ENCODE measurements at regions not wholly inside any gene's neighbourhood (a gene's known extent, or its start where the extent isn't known, plus 50 kb on each side); places are given as distances from the start of the nearest gene placed in this dataset.
"Not testable (repeated sequence)": the region's sequence is repeated elsewhere in the genome, so short reads cannot be mapped to it uniquely, and the experiment has no call there.

GRCh38 chr5:102048940-102049339 is 247.1 kb downstream of the SLCO4C1 start:
- DNase-seq (ENCODE audit: low spot score): no peak

GRCh38 chr5:102047073-102047472 is 249.0 kb downstream of the SLCO4C1 start:
- not testable (repeated sequence) for DNase-seq (ENCODE audit: low spot score)

GRCh38 chr5:102040326-102040725 is 255.8 kb downstream of the SLCO4C1 start:
- no peak for DNase-seq (ENCODE audit: low spot score)

- DNase-seq (ENCODE audit: low spot score): no peak
These were observed 259.2 kb downstream of the SLCO4C1 start for GRCh38 chr5:102036927-102037326.

- no peak for DNase-seq (ENCODE audit: low spot score)
These were observed 264.4 kb downstream of the SLCO4C1 start for GRCh38 chr5:102031711-102032110.

GRCh38 chr5:102018690-102019089 is 277.4 kb downstream of the SLCO4C1 start:
- no peak for DNase-seq (ENCODE audit: low spot score)

- DNase-seq (ENCODE audit: low spot score): no peak
These were observed 277.8 kb downstream of the SLCO4C1 start for GRCh38 chr5:102018279-102018678.

- no peak for DNase-seq (ENCODE audit: low spot score)
These were observed 281.7 kb downstream of the SLCO4C1 start for GRCh38 chr5:102014371-102014770.

GRCh38 chr5:102010644-102011043 is 285.4 kb downstream of the SLCO4C1 start:
- DNase-seq (ENCODE audit: low spot score): no peak

- DNase-seq (ENCODE audit: low spot score): no peak
These were observed 298.8 kb downstream of the SLCO4C1 start for GRCh38 chr5:101997235-101997634.

GRCh38 chr5:101995585-101995984 is 300.5 kb downstream of the SLCO4C1 start:
- DNase-seq (ENCODE audit: low spot score): no peak

- no peak for DNase-seq (ENCODE audit: low spot score)
These were observed 304.6 kb downstream of the SLCO4C1 start for GRCh38 chr5:101991486-101991885.

- DNase-seq (ENCODE audit: low spot score): no peak
These were observed 306.4 kb downstream of the SLCO4C1 start for GRCh38 chr5:101989659-101990058.

- peak; percentile 50 for DNase-seq (ENCODE audit: low spot score)
These were observed 318.2 kb downstream of the SLCO4C1 start for GRCh38 chr5:101977729-101978345.

- DNase-seq (ENCODE audit: low spot score): no peak
These were observed 319.2 kb downstream of the SLCO4C1 start for GRCh38 chr5:101976933-101977332.

GRCh38 chr5:101969742-101970141 is 326.3 kb downstream of the SLCO4C1 start:
- DNase-seq (ENCODE audit: low spot score): no peak

GRCh38 chr5:101966476-101966875 is 329.6 kb downstream of the SLCO4C1 start:
- DNase-seq (ENCODE audit: low spot score): no peak

- no peak for DNase-seq (ENCODE audit: low spot score)
These were observed 340.2 kb downstream of the SLCO4C1 start for GRCh38 chr5:101955891-101956290.

GRCh38 chr5:101950019-101950418 is 346.1 kb downstream of the SLCO4C1 start:
- no peak for DNase-seq (ENCODE audit: low spot score)

- no peak for DNase-seq (ENCODE audit: low spot score)
These were observed 347.5 kb downstream of the SLCO4C1 start for GRCh38 chr5:101948615-101949014.

GRCh38 chr5:101943784-101944183 is 352.3 kb downstream of the SLCO4C1 start:
- DNase-seq (ENCODE audit: low spot score): no peak

GRCh38 chr5:101942321-101942882 is 353.7 kb downstream of the SLCO4C1 start:
- DNase-seq (ENCODE audit: low spot score): peak; percentile 25

- DNase-seq (ENCODE audit: low spot score): no peak
These were observed 359.0 kb downstream of the SLCO4C1 start for GRCh38 chr5:101937041-101937440.

GRCh38 chr5:101935086-101935485 is 361.0 kb downstream of the SLCO4C1 start:
- no peak for DNase-seq (ENCODE audit: low spot score)

Data from COLO829 (cell line).